HepG2 (cell line): ENCODE measurements at regions not wholly inside any gene's neighbourhood (a gene's known extent, or its start where the extent isn't known, plus 50 kb on each side); places are given as distances from the start of the nearest gene placed in this dataset.

Source experiments
- ATAC-seq: fragments of 200-7000 bp; cut with Tn5 transposase; 3 replicates; pipeline ENCODE4 v1.9.1; 2020; ENCODE audit warnings: mild to moderate bottlenecking, moderate library complexity
- BruUV-seq: library from RNA; stranded (reverse); fragments of 400-500 nt; replicated peaks from 2 replicates; lab custom pipeline; 2021; lab: Mats Ljungman, UMichigan
- CTCF ChIA-PET: fragments of 300-600 bp; formaldehyde crosslinking; extraction: SDS; loops from one replicate; lab custom pipeline; 2021; ENCODE audit warnings: low total read pairs, inconsistent platforms, low intra/inter-chr PET ratio; lab: Yijun Ruan, JAX
- POLR2A ChIA-PET: fragments of 350-600 bp; sonication (Branson Sonifier 250); formaldehyde crosslinking; loops from one replicate; lab custom pipeline; 2020; ENCODE audit warnings: antibody characterized with exemption, inconsistent platforms; lab: Yijun Ruan, JAX
- DNase-seq: peaks from one replicate; pipeline ENCODE4 v3.0.0-alpha.2; 2015; ENCODE audit warnings: low spot score
- FAIRE-seq: peaks from 3 replicates; lab custom pipeline; 2011; peaks lifted over from hg19 to GRCh38; lab: Jason Lieb, UNC
- H2AFZ ChIP-seq: one replicate; pipeline ENCODE4 v1.6.1; 2011; ENCODE audit warnings: low read length, inconsistent platforms
- H3K27ac ChIP-seq: fragments of 300-600 bp; 3 replicates; pipeline ENCODE4 v1.8.0; 2011; ENCODE audit warnings: mixed run types, mild to moderate bottlenecking, mixed read lengths, low read length, inconsistent platforms; ENCODE audit not compliant: insufficient read depth; ENCODE audit errors: extremely low read length
- H3K27me3 ChIP-seq, 2 experiments: fragments of 200-600 bp in 1 of 2; 2 replicates in 1 of 2; 3 replicates in 1 of 2; pipeline versions ENCODE4 v1.6.0 to v1.8.0; 2011; ENCODE audit warnings: low read length in 2 of 2, mild to moderate bottlenecking in 2 of 2, moderate library complexity in 2 of 2, inconsistent platforms in 1 of 2; ENCODE audit not compliant: insufficient read depth in 2 of 2, control insufficient read depth in 1 of 2
- H3K36me3 ChIP-seq, 2 experiments: fragments of 200-600 bp in 1 of 2; replicated peaks in 1 of 2; 2 replicates in 1 of 2; 3 replicates in 1 of 2; pipeline versions ENCODE4 v1.5.1 to v1.8.0; 2011; ENCODE audit warnings: low read length in 2 of 2, inconsistent platforms in 1 of 2; ENCODE audit not compliant: insufficient read depth in 2 of 2, control insufficient read depth in 1 of 2
- H3K4me1 ChIP-seq: 2 replicates; pipeline ENCODE4 v1.5.1; 2012; ENCODE audit warnings: low read length, inconsistent platforms; ENCODE audit not compliant: insufficient read depth
- H3K4me2 ChIP-seq: 2 replicates; pipeline ENCODE4 v1.6.0; 2011; ENCODE audit warnings: low read depth, low read length, inconsistent platforms
- H3K4me3 ChIP-seq, 3 experiments: fragments of 200-600 bp in 1 of 3; sonication (generic), shearing (Covaris generic) in 1 of 3; replicated peaks in 1 of 3; 2 replicates each; pipeline ENCODE4 v1.5.1; 2011 to 2016; ENCODE audit warnings: low read length in 3 of 3, inconsistent platforms in 2 of 3, low read depth in 2 of 3, mild to moderate bottlenecking in 2 of 3, control low read depth in 1 of 3, mixed read lengths in 1 of 3; ENCODE audit not compliant: insufficient read depth in 1 of 3
- H3K79me2 ChIP-seq: one replicate; pipeline ENCODE4 v1.6.1; 2011; ENCODE audit warnings: low read length, inconsistent platforms; ENCODE audit not compliant: insufficient read depth
- H3K9ac ChIP-seq: 2 replicates; pipeline ENCODE4 v1.6.0; 2011; ENCODE audit warnings: mild to moderate bottlenecking, low read depth, low read length, inconsistent platforms; ENCODE audit not compliant: insufficient read depth
- H3K9me3 ChIP-seq: 2 replicates; pipeline ENCODE4 v1.5.1; 2012; ENCODE audit warnings: mild to moderate bottlenecking, low read length
- H4K20me1 ChIP-seq: 2 replicates; pipeline ENCODE4 v1.6.0; 2011; ENCODE audit warnings: inconsistent platforms, mild to moderate bottlenecking, low read length, moderate library complexity; ENCODE audit not compliant: insufficient read depth
- FIP1L1 ChIP-seq: fragments of 200-400 bp; formaldehyde crosslinking; IDR thresholded peaks from 2 replicates; pipeline ENCODE4 v1.6.1; 2018; ENCODE audit warnings: low read depth, mild to moderate bottlenecking, low read length, moderate library complexity, borderline replicate concordance; ENCODE audit not compliant: insufficient read depth
- NKX3-1 ChIP-seq: sonication (generic); formaldehyde crosslinking; IDR thresholded peaks from 2 replicates; pipeline ENCODE4 v1.5.0; 2020; ENCODE audit warnings: missing genetic modification reagents
- SPEN ChIP-seq: sonication (generic); formaldehyde crosslinking; IDR thresholded peaks from 2 replicates; pipeline ENCODE4 v1.5.1; 2020; ENCODE audit warnings: low read depth, mild to moderate bottlenecking, missing genetic modification reagents
- ZKSCAN1 ChIP-seq: fragments of 150-350 bp; IDR thresholded peaks from 2 replicates; pipeline ENCODE4 v1.6.1; 2014; ENCODE audit warnings: low read length
- ZNF441 ChIP-seq: sonication (generic); formaldehyde crosslinking; IDR thresholded peaks from 2 replicates; pipeline ENCODE4 v1.7.0; 2021; ENCODE audit warnings: missing genetic modification reagents, borderline replicate concordance
- WGBS: methylation state at CpG from one replicate; pipeline ENCODE4 v1.1.6; 2017; ENCODE audit warnings: low lambda C conversion rate; 5-methylcytosine and 5-hydroxymethylcytosine counted together
- in situ Hi-C: cut with HindIII; loops from 2 replicates; pipeline ENCODE4 v1.10.0; 2017; ENCODE audit warnings: low pct_unique_long_range_greater_than_20kb; ENCODE audit not compliant: extremely low pct_ligation_motif_present
- intact Hi-C: fragments of 100-400 bp; cut with micrococcal nuclease; formaldehyde crosslinking; loops from one replicate; pipeline ENCODE4 v1.10.0; 2022; ENCODE audit not compliant: unreplicated experiment
- TF ChIP-seq, protein P1 (sequence below): sonication (generic); formaldehyde crosslinking; IDR thresholded peaks from 2 replicates; pipeline ENCODE4 v1.5.0; 2020; ENCODE audit warnings: missing genetic modification reagents, mild to moderate bottlenecking, borderline replicate concordance
- TF ChIP-seq, protein P2 (sequence below): sonication (generic); formaldehyde crosslinking; conservative IDR thresholded peaks from 2 replicates; pipeline ENCODE4 v1.4.0; 2020; ENCODE audit warnings: missing genetic modification reagents

DNA sequence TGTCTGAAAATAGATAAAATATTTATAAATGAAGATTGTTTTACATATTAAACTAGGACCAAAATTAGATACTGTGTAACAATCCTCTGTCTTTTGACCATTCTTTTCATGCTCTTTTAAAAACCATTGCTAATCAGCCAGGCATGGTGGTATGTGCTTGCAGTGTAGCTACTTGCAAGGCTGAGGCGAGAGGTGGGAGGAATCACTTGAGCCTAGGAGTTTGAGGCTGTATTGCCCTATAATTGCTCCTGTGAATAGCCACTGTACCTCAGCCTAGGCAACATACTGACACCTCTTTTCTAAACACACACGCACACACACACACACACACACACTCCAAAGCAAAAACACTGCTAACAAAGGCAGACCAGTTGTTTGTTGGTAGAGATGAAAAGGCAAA lies 259.2 kb downstream of the JRKL start:
- ChIA-PET CTCF (no interaction called here), POLR2A (no interaction called here)
- H3K79me2 ChIP-seq: no peaks in the 10 kb centered on the region
- 26% methylated on average over 2 of the region's 2 CpGs for WGBS
- H3K4me1 ChIP-seq: no peaks in the 10 kb centered on the region
- H3K9ac ChIP-seq: no peak overlapping the region
- no peak overlapping the region for H2AFZ ChIP-seq
- ATAC-seq (no peak), DNase-seq (no peak), FAIRE-seq (no peak)
- H3K27ac ChIP-seq: no peak overlapping the region
- H3K27me3 ChIP-seq: no peaks in the 10 kb centered on the region
- H3K4me2 ChIP-seq: no peak overlapping the region
- no TSS peak for BruUV-seq
- intact Hi-C loops (no loop called here), in situ Hi-C loops (no loop called here)
- H3K4me3 ChIP-seq: no peak overlapping the region
- no peaks in the 10 kb centered on the region for H4K20me1 ChIP-seq
- no peaks in the 10 kb centered on the region for H3K36me3 ChIP-seq
- H3K9me3 ChIP-seq: no peaks in the 10 kb centered on the region
- TF ChIP-seq, protein P1, sequence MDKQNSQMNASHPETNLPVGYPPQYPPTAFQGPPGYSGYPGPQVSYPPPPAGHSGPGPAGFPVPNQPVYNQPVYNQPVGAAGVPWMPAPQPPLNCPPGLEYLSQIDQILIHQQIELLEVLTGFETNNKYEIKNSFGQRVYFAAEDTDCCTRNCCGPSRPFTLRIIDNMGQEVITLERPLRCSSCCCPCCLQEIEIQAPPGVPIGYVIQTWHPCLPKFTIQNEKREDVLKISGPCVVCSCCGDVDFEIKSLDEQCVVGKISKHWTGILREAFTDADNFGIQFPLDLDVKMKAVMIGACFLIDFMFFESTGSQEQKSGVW (CRISPR knock-in tag): no peak
- TF ChIP-seq ZKSCAN1 (no peak), NKX3-1 (CRISPR knock-in tag) (no peak), SPEN (no peak), ZNF441 (CRISPR knock-in tag) (no peak), FIP1L1 (no peak)
- TF ChIP-seq, protein P2, sequence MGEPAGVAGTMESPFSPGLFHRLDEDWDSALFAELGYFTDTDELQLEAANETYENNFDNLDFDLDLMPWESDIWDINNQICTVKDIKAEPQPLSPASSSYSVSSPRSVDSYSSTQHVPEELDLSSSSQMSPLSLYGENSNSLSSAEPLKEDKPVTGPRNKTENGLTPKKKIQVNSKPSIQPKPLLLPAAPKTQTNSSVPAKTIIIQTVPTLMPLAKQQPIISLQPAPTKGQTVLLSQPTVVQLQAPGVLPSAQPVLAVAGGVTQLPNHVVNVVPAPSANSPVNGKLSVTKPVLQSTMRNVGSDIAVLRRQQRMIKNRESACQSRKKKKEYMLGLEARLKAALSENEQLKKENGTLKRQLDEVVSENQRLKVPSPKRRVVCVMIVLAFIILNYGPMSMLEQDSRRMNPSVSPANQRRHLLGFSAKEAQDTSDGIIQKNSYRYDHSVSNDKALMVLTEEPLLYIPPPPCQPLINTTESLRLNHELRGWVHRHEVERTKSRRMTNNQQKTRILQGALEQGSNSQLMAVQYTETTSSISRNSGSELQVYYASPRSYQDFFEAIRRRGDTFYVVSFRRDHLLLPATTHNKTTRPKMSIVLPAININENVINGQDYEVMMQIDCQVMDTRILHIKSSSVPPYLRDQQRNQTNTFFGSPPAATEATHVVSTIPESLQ (CRISPR knock-in tag): no peak
